MM.1S (cell line): ENCODE measurements at regions not wholly inside any gene's neighbourhood (a gene's known extent, or its start where the extent isn't known, plus 50 kb on each side); places are given as distances from the start of the nearest gene placed in this dataset.

ENCODE experiments used
- DNase-seq: peaks from one replicate; pipeline ENCODE4 v3.0.0-alpha.2; 2015
- H2AFZ ChIP-seq: fragments of 300-600 bp; sonication (generic); 2 replicates; pipeline ENCODE4 v1.6.0; 2016; ENCODE audit warnings: antibody characterized with exemption, low read length
- H3F3A ChIP-seq: fragments of 300-600 bp; sonication (generic); 2 replicates; pipeline ENCODE4 v1.6.1; 2016; ENCODE audit warnings: mild to moderate bottlenecking, antibody characterized with exemption, low read length, moderate library complexity, mixed read lengths; ENCODE audit not compliant: insufficient read depth
- H3K27ac ChIP-seq: fragments of 300-600 bp; sonication (generic); 2 replicates; pipeline ENCODE4 v1.5.1; 2016; ENCODE audit warnings: mild to moderate bottlenecking, low read length
- H3K27me3 ChIP-seq: fragments of 300-600 bp; sonication (generic); replicated peaks from 2 replicates; pipeline ENCODE4 v1.6.0; 2016; ENCODE audit warnings: low read length; ENCODE audit not compliant: insufficient read depth
- H3K36me3 ChIP-seq: fragments of 300-600 bp; sonication (generic); replicated peaks from 2 replicates; pipeline ENCODE4 v1.6.1; 2016; ENCODE audit warnings: mild to moderate bottlenecking, low read length, mixed read lengths; ENCODE audit not compliant: insufficient read depth
- H3K4me1 ChIP-seq: fragments of 300-600 bp; sonication (generic); 2 replicates; pipeline ENCODE4 v1.6.1; 2016; ENCODE audit warnings: low read length, mixed read lengths
- H3K4me2 ChIP-seq: fragments of 300-600 bp; sonication (generic); 2 replicates; pipeline ENCODE4 v1.6.0; 2016; ENCODE audit warnings: low read depth, low read length
- H3K4me3 ChIP-seq: fragments of 300-600 bp; sonication (generic); 2 replicates; pipeline ENCODE4 v1.5.1; 2016; ENCODE audit warnings: low read length, mixed read lengths
- H3K79me2 ChIP-seq: fragments of 300-600 bp; sonication (generic); 2 replicates; pipeline ENCODE4 v1.6.1; 2016; ENCODE audit warnings: mixed run types, low read length, mixed read lengths
- H3K9ac ChIP-seq: fragments of 300-600 bp; sonication (generic); 2 replicates; pipeline ENCODE4 v1.6.1; 2016; ENCODE audit warnings: low read length, mixed read lengths
- H3K9me2 ChIP-seq: fragments of 300-600 bp; sonication (generic); replicated peaks from 2 replicates; pipeline ENCODE4 v1.6.1; 2016; ENCODE audit warnings: mild to moderate bottlenecking, low read length, mixed read lengths; ENCODE audit not compliant: insufficient read depth
- H3K9me3 ChIP-seq: fragments of 300-600 bp; sonication (generic); replicated peaks from 2 replicates; pipeline ENCODE4 v1.6.1; 2016; ENCODE audit warnings: mild to moderate bottlenecking, low read length, mixed read lengths; ENCODE audit not compliant: insufficient read depth
- H4K20me1 ChIP-seq: fragments of 300-600 bp; sonication (generic); 2 replicates; pipeline ENCODE4 v1.6.1; 2016; ENCODE audit warnings: mild to moderate bottlenecking, low read length, moderate library complexity, mixed read lengths; ENCODE audit not compliant: insufficient read depth
- EZH2 ChIP-seq: fragments of 300-600 bp; sonication (generic); optimal IDR thresholded peaks from 2 replicates; pipeline ENCODE3; 2017; ENCODE audit warnings: low read depth, mild to moderate bottlenecking, antibody characterized with exemption, low read length, mixed read lengths
- EZH2phosphoT487 ChIP-seq: fragments of 300-600 bp; sonication (generic); IDR thresholded peaks from 2 replicates; pipeline ENCODE4 v1.6.1; 2018; ENCODE audit warnings: antibody characterized with exemption, low read length
- TF ChIP-seq, protein P1 (sequence below): fragments of 300-600 bp; sonication (generic); IDR thresholded peaks from 2 replicates; pipeline ENCODE4 v1.5.1; 2016; ENCODE audit warnings: antibody characterized with exemption, low read length, mixed read lengths

DNA sequence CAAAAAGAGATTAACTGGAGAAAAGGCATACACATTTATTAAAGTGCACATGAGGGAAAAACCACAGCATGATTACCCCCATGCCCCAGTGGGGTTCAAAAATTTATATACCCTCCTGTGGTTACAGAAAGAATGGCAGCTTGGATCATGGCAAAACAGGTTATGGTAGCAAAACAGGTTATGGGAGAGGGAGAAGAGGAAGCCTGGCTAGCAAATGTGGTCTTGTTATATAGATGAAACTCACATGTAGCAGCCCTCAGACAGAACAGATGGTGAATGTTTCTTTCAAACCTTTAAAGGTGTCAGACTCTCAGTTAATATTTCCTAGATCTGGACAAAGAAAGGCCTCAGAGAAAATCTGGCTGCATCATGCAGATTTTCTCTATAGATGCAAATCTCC lies 178.2 kb upstream of the ZC3H15 start:
- H3K27ac ChIP-seq: no peak overlapping the region
- H3K4me2 ChIP-seq: no peak overlapping the region
- H3K4me1 ChIP-seq: no peaks in the 10 kb centered on the region
- H4K20me1 ChIP-seq: no peaks in the 10 kb centered on the region
- no peak for DNase-seq
- no peak overlapping the region for H3K9ac ChIP-seq
- no peak overlapping the region for H2AFZ ChIP-seq
- no peaks in the 10 kb centered on the region for H3F3A ChIP-seq
- H3K9me3 ChIP-seq: no peaks in the 10 kb centered on the region
- H3K36me3 ChIP-seq: no peaks in the 10 kb centered on the region
- H3K27me3 ChIP-seq: no peaks in the 10 kb centered on the region
- no peak overlapping the region for H3K4me3 ChIP-seq
- TF ChIP-seq EZH2phosphoT487 (no peak), EZH2 (no peak)
- TF ChIP-seq, protein P1, sequence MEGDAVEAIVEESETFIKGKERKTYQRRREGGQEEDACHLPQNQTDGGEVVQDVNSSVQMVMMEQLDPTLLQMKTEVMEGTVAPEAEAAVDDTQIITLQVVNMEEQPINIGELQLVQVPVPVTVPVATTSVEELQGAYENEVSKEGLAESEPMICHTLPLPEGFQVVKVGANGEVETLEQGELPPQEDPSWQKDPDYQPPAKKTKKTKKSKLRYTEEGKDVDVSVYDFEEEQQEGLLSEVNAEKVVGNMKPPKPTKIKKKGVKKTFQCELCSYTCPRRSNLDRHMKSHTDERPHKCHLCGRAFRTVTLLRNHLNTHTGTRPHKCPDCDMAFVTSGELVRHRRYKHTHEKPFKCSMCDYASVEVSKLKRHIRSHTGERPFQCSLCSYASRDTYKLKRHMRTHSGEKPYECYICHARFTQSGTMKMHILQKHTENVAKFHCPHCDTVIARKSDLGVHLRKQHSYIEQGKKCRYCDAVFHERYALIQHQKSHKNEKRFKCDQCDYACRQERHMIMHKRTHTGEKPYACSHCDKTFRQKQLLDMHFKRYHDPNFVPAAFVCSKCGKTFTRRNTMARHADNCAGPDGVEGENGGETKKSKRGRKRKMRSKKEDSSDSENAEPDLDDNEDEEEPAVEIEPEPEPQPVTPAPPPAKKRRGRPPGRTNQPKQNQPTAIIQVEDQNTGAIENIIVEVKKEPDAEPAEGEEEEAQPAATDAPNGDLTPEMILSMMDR: no peak
- H3K9me2 ChIP-seq: no peaks in the 10 kb centered on the region
- no peaks in the 10 kb centered on the region for H3K79me2 ChIP-seq

DNA sequence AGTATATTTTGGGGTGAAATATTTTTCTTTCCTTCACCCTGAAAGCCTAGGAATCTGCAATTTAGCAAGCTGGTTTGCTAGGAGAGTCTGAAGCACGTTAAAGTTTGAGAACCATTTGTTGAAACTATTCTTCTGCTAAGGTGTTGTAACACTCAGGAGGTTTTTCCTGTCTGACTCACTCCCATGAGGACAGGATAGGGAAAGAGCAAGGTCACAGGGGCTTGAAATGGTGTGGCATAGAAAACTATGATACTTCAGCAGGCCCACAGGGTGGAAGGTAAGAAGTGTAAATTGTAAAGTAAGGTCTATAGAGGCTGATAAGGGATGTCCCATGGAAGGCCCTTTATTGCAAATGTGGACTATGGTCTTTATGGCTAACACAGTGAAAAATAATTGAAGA lies 177.7 kb upstream of the ZC3H15 start:
- no peaks in the 10 kb centered on the region for H3K9me3 ChIP-seq
- no peak overlapping the region for H3K4me2 ChIP-seq
- DNase-seq: no peak
- no peaks in the 10 kb centered on the region for H3F3A ChIP-seq
- no peak overlapping the region for H2AFZ ChIP-seq
- no peak overlapping the region for H3K4me3 ChIP-seq
- no peaks in the 10 kb centered on the region for H4K20me1 ChIP-seq
- H3K79me2 ChIP-seq: no peaks in the 10 kb centered on the region
- H3K27ac ChIP-seq: no peak overlapping the region
- H3K4me1 ChIP-seq: no peaks in the 10 kb centered on the region
- H3K36me3 ChIP-seq: no peaks in the 10 kb centered on the region
- no peak for TF ChIP-seq EZH2
- H3K9me2 ChIP-seq: no peaks in the 10 kb centered on the region
- H3K27me3 ChIP-seq: no peaks in the 10 kb centered on the region
- no peak overlapping the region for H3K9ac ChIP-seq

DNA sequence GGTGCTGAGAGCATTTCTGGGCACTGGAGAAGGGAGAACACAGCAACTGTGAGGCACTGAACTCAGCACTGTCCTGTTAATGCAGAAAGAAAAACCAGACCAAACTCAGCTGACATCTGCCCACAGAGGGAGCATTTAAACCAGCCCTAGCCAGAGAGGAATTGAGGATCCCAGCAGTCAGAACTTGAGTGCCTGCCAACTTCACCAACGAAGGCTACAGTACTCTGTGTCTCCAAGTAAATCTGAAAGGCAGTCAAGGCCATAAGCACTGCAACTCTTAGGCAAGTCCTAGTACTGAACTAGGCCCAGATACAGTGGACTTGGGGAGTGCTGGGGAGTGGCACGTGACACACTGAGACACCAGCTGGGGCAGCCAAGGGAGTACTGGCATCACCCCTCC lies 176.2 kb upstream of the ZC3H15 start:
- TF ChIP-seq EZH2phosphoT487 (no peak), EZH2 (no peak)
- TF ChIP-seq, protein P1: no peak
- Histone ChIP-seq H3K9ac (no peak overlapping the region), H2AFZ (no peak overlapping the region), H3F3A (no peaks in the 10 kb centered on the region), H4K20me1 (no peaks in the 10 kb centered on the region), H3K4me1 (no peaks in the 10 kb centered on the region), H3K9me3 (no peaks in the 10 kb centered on the region), H3K4me2 (no peak overlapping the region), H3K36me3 (no peaks in the 10 kb centered on the region), H3K27ac (no peak overlapping the region), H3K9me2 (no peaks in the 10 kb centered on the region), H3K79me2 (no peaks in the 10 kb centered on the region), H3K4me3 (no peak overlapping the region), H3K27me3 (no peaks in the 10 kb centered on the region)
- no peak for DNase-seq

DNA sequence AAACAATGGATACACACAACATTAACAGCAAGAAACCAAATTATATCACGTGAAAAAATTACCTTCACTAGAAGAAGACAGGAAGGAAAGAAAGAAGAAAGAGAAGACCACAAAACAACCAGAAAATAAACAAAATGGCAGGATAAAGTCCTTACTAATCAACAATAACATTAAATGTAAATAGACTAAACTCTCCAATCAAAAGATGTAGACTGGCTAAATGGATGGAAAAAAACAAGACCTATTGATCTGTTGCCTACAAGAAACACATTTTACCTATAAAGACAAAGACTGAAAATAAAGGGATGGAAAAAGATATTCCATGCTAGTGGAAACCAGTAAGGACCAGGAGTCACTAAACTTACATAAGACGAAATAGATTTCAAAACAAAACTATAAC lies 167.0 kb upstream of the ZC3H15 start:
- H3K4me2 ChIP-seq: no peak overlapping the region
- H3K36me3 ChIP-seq: no peaks in the 10 kb centered on the region
- TF ChIP-seq EZH2phosphoT487: no peak
- no peak for TF ChIP-seq EZH2
- TF ChIP-seq, protein P1: no peak
- no peaks in the 10 kb centered on the region for H3K9me2 ChIP-seq
- no peak overlapping the region for H3K9ac ChIP-seq
- no peaks in the 10 kb centered on the region for H4K20me1 ChIP-seq
- no peaks in the 10 kb centered on the region for H3K27me3 ChIP-seq
- no peaks in the 10 kb centered on the region for H3K4me1 ChIP-seq
- H3K79me2 ChIP-seq: no peaks in the 10 kb centered on the region
- no peak overlapping the region for H2AFZ ChIP-seq
- no peaks in the 10 kb centered on the region for H3F3A ChIP-seq
- no peaks in the 10 kb centered on the region for H3K9me3 ChIP-seq
- no peak for DNase-seq
- no peak overlapping the region for H3K4me3 ChIP-seq
- H3K27ac ChIP-seq: no peak overlapping the region
